Activated CD8-positive, alpha-beta memory T cell treated with anti-CD3 and anti-CD28 coated beads for 48 hours (primary cell): ENCODE measurements at regions not wholly inside any gene's neighbourhood (a gene's known extent, or its start where the extent isn't known, plus 50 kb on each side); places are given as distances from the start of the nearest gene placed in this dataset.
"Not testable (repeated sequence)": the region's sequence is repeated elsewhere in the genome, so short reads cannot be mapped to it uniquely, and the experiment has no call there.

ENCODE experiments used
- DNase-seq, 3 experiments: peaks; one replicate each; pipeline ENCODE4 v3.0.0-alpha.2; 2020; ENCODE audit warnings: low read depth in 2 of 3, low spot score in 2 of 3

GRCh38 chr13:21875116-21875515 is 204.2 kb downstream of the FGF9 start:
- no peak for DNase-seq

GRCh38 chr13:21879263-21879914 is 208.5 kb downstream of the FGF9 start:
- DNase-seq, result no peak

GRCh38 chr13:21882766-21883165 is 211.9 kb downstream of the FGF9 start:
- no peak for DNase-seq

GRCh38 chr13:21883713-21884112 is 212.8 kb downstream of the FGF9 start:
- DNase-seq, result no peak

GRCh38 chr13:21884299-21884909 is 213.5 kb downstream of the FGF9 start:
- no peak for DNase-seq

GRCh38 chr13:21884965-21885567 is 214.2 kb downstream of the FGF9 start:
- DNase-seq, result no peak

- no peak for DNase-seq
These were observed 214.9 kb downstream of the FGF9 start for GRCh38 chr13:21885714-21886224.

GRCh38 chr13:21889651-21890050 is 218.8 kb downstream of the FGF9 start:
- DNase-seq, result no peak

GRCh38 chr13:21890220-21890619 is 219.3 kb downstream of the FGF9 start:
- not testable (repeated sequence) for DNase-seq

- no peak for DNase-seq
These were observed 223.2 kb downstream of the FGF9 start for GRCh38 chr13:21894091-21894490.

- DNase-seq, result no peak
These were observed 224.1 kb downstream of the FGF9 start for GRCh38 chr13:21894703-21895699.

- no peak for DNase-seq
These were observed 224.9 kb downstream of the FGF9 start for GRCh38 chr13:21895779-21896178.

GRCh38 chr13:21897161-21897560 is 226.3 kb downstream of the FGF9 start:
- DNase-seq, result no peak

GRCh38 chr13:21898459-21898858 is 227.6 kb downstream of the FGF9 start:
- DNase-seq, result no peak

- DNase-seq, result no peak
These were observed 228.1 kb downstream of the FGF9 start for GRCh38 chr13:21898945-21899344.

- DNase-seq, result no peak
These were observed 230.5 kb downstream of the FGF9 start for GRCh38 chr13:21901336-21901735.

GRCh38 chr13:21901811-21902708 is 231.2 kb downstream of the FGF9 start:
- DNase-seq, result no peak

- no peak for DNase-seq
These were observed 231.8 kb downstream of the FGF9 start for GRCh38 chr13:21902709-21903098.

GRCh38 chr13:21905486-21905885 is 234.6 kb downstream of the FGF9 start:
- DNase-seq, result no peak

GRCh38 chr13:21909331-21909730 is 238.5 kb downstream of the FGF9 start:
- DNase-seq, result no peak
